HepG2 (cell line): ENCODE measurements at regions not wholly inside any gene's neighbourhood (a gene's known extent, or its start where the extent isn't known, plus 50 kb on each side); places are given as distances from the start of the nearest gene placed in this dataset.

ENCODE experiments used
- ATAC-seq: fragments of 200-7000 bp; cut with Tn5 transposase; 3 replicates; pipeline ENCODE4 v1.9.1; 2020; ENCODE audit warnings: mild to moderate bottlenecking, moderate library complexity
- BruUV-seq: library from RNA; stranded (reverse); fragments of 400-500 nt; replicated peaks from 2 replicates; lab custom pipeline; 2021; lab: Mats Ljungman, UMichigan
- CTCF ChIA-PET: fragments of 300-600 bp; formaldehyde crosslinking; extraction: SDS; loops from one replicate; lab custom pipeline; 2021; ENCODE audit warnings: low total read pairs, inconsistent platforms, low intra/inter-chr PET ratio; lab: Yijun Ruan, JAX
- POLR2A ChIA-PET: fragments of 350-600 bp; sonication (Branson Sonifier 250); formaldehyde crosslinking; loops from one replicate; lab custom pipeline; 2020; ENCODE audit warnings: antibody characterized with exemption, inconsistent platforms; lab: Yijun Ruan, JAX
- DNase-seq: peaks from one replicate; pipeline ENCODE4 v3.0.0-alpha.2; 2015; ENCODE audit warnings: low spot score
- FAIRE-seq: peaks from 3 replicates; lab custom pipeline; 2011; peaks lifted over from hg19 to GRCh38; lab: Jason Lieb, UNC
- H2AFZ ChIP-seq: one replicate; pipeline ENCODE4 v1.6.1; 2011; ENCODE audit warnings: low read length, inconsistent platforms
- H3K27ac ChIP-seq: fragments of 300-600 bp; 3 replicates; pipeline ENCODE4 v1.8.0; 2011; ENCODE audit warnings: mixed run types, mild to moderate bottlenecking, mixed read lengths, low read length, inconsistent platforms; ENCODE audit not compliant: insufficient read depth; ENCODE audit errors: extremely low read length
- H3K27me3 ChIP-seq, 2 experiments: fragments of 200-600 bp in 1 of 2; 2 replicates in 1 of 2; 3 replicates in 1 of 2; pipeline versions ENCODE4 v1.6.0 to v1.8.0; 2011; ENCODE audit warnings: low read length in 2 of 2, mild to moderate bottlenecking in 2 of 2, moderate library complexity in 2 of 2, inconsistent platforms in 1 of 2; ENCODE audit not compliant: insufficient read depth in 2 of 2, control insufficient read depth in 1 of 2
- H3K36me3 ChIP-seq, 2 experiments: fragments of 200-600 bp in 1 of 2; replicated peaks in 1 of 2; 2 replicates in 1 of 2; 3 replicates in 1 of 2; pipeline versions ENCODE4 v1.5.1 to v1.8.0; 2011; ENCODE audit warnings: low read length in 2 of 2, inconsistent platforms in 1 of 2; ENCODE audit not compliant: insufficient read depth in 2 of 2, control insufficient read depth in 1 of 2
- H3K4me1 ChIP-seq: 2 replicates; pipeline ENCODE4 v1.5.1; 2012; ENCODE audit warnings: low read length, inconsistent platforms; ENCODE audit not compliant: insufficient read depth
- H3K4me2 ChIP-seq: 2 replicates; pipeline ENCODE4 v1.6.0; 2011; ENCODE audit warnings: low read depth, low read length, inconsistent platforms
- H3K4me3 ChIP-seq, 3 experiments: fragments of 200-600 bp in 1 of 3; sonication (generic), shearing (Covaris generic) in 1 of 3; replicated peaks in 1 of 3; 2 replicates each; pipeline ENCODE4 v1.5.1; 2011 to 2016; ENCODE audit warnings: low read length in 3 of 3, inconsistent platforms in 2 of 3, low read depth in 2 of 3, mild to moderate bottlenecking in 2 of 3, control low read depth in 1 of 3, mixed read lengths in 1 of 3; ENCODE audit not compliant: insufficient read depth in 1 of 3
- H3K79me2 ChIP-seq: one replicate; pipeline ENCODE4 v1.6.1; 2011; ENCODE audit warnings: low read length, inconsistent platforms; ENCODE audit not compliant: insufficient read depth
- H3K9ac ChIP-seq: 2 replicates; pipeline ENCODE4 v1.6.0; 2011; ENCODE audit warnings: mild to moderate bottlenecking, low read depth, low read length, inconsistent platforms; ENCODE audit not compliant: insufficient read depth
- H3K9me3 ChIP-seq: 2 replicates; pipeline ENCODE4 v1.5.1; 2012; ENCODE audit warnings: mild to moderate bottlenecking, low read length
- H4K20me1 ChIP-seq: 2 replicates; pipeline ENCODE4 v1.6.0; 2011; ENCODE audit warnings: inconsistent platforms, mild to moderate bottlenecking, low read length, moderate library complexity; ENCODE audit not compliant: insufficient read depth
- IKZF1 ChIP-seq: fragments of 450-650 bp; IDR thresholded peaks from 2 replicates; pipeline ENCODE4 v1.7.1; 2016
- MAFF ChIP-seq: IDR thresholded peaks from 2 replicates; pipeline ENCODE4 v1.6.1; 2011; ENCODE audit warnings: low read depth, low read length, improper control_type of control experiment
- MAFK ChIP-seq, 2 experiments: IDR thresholded peaks in 1 of 2; conservative IDR thresholded peaks in 1 of 2; 2 replicates each; pipeline ENCODE4 v1.6.1; 2011; ENCODE audit warnings: improper control_type of control experiment in 2 of 2, low read length in 2 of 2
- RBFOX2 ChIP-seq: fragments of 200-400 bp; formaldehyde crosslinking; IDR thresholded peaks from 2 replicates; pipeline ENCODE4 v1.6.1; 2017; ENCODE audit warnings: low read depth, mild to moderate bottlenecking, low read length
- RFX5 ChIP-seq: IDR thresholded peaks from 2 replicates; pipeline ENCODE4 v1.6.1; 2011; ENCODE audit warnings: low read depth, low read length, improper control_type of control experiment
- in situ Hi-C: cut with HindIII; loops from 2 replicates; pipeline ENCODE4 v1.10.0; 2017; ENCODE audit warnings: low pct_unique_long_range_greater_than_20kb; ENCODE audit not compliant: extremely low pct_ligation_motif_present
- intact Hi-C: fragments of 100-400 bp; cut with micrococcal nuclease; formaldehyde crosslinking; loops from one replicate; pipeline ENCODE4 v1.10.0; 2022; ENCODE audit not compliant: unreplicated experiment
- TF ChIP-seq, protein P1 (sequence below): sonication (generic); formaldehyde crosslinking; conservative IDR thresholded peaks from 2 replicates; pipeline ENCODE4 v1.4.0; 2020; ENCODE audit warnings: mild to moderate bottlenecking, missing genetic modification reagents, moderate library complexity

DNA sequence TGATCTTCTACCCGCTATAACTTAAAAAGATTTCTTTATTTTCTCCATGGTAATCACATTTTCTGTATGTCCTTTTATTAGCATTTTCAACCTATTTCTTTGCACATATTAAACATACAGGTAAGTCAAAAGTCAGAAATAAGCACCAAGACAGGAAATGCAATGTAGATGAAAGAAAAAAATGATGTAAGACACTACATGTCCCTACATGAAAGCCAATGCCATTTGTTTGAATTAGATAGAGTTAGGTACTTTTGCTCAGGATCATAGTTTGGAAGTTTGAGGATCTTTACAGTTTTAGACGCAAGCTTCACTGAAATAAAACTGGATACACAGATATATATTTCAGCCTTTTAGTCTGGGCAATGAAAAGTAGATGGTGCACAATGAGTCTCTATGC lies 453.1 kb upstream of the MEF2C start (continued):
- TF ChIP-seq, protein P1, sequence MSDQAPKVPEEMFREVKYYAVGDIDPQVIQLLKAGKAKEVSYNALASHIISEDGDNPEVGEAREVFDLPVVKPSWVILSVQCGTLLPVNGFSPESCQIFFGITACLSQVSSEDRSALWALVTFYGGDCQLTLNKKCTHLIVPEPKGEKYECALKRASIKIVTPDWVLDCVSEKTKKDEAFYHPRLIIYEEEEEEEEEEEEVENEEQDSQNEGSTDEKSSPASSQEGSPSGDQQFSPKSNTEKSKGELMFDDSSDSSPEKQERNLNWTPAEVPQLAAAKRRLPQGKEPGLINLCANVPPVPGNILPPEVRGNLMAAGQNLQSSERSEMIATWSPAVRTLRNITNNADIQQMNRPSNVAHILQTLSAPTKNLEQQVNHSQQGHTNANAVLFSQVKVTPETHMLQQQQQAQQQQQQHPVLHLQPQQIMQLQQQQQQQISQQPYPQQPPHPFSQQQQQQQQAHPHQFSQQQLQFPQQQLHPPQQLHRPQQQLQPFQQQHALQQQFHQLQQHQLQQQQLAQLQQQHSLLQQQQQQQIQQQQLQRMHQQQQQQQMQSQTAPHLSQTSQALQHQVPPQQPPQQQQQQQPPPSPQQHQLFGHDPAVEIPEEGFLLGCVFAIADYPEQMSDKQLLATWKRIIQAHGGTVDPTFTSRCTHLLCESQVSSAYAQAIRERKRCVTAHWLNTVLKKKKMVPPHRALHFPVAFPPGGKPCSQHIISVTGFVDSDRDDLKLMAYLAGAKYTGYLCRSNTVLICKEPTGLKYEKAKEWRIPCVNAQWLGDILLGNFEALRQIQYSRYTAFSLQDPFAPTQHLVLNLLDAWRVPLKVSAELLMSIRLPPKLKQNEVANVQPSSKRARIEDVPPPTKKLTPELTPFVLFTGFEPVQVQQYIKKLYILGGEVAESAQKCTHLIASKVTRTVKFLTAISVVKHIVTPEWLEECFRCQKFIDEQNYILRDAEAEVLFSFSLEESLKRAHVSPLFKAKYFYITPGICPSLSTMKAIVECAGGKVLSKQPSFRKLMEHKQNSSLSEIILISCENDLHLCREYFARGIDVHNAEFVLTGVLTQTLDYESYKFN (CRISPR knock-in tag): no peak
- TF ChIP-seq, all 625 proteins: peak for 0

DNA sequence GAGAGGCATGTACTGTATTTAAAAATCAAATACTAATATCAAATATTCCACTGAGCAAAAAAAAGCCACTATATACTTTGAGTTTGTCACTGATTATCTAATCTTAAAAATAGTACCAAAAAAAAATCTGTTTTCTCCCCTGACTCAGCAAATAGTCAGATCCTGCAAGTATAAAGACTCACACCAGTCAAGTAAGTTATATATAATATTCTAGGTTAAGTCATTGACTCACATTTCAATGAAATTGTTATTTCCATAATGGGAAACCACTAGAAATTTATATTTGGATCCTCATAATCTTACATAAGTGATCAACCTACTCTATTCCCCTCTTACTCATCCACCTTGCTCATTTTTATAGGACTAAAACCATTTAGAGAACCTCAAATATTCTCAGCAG lies 447.2 kb upstream of the MEF2C start:
- Histone ChIP-seq H2AFZ (no peak overlapping the region), H3K9ac (no peak overlapping the region), H3K4me3 (no peak overlapping the region), H3K79me2 (no peaks in the 10 kb centered on the region), H3K27ac (no peak overlapping the region), H3K9me3 (no peaks in the 10 kb centered on the region), H3K4me1 (no peaks in the 10 kb centered on the region), H4K20me1 (no peaks in the 10 kb centered on the region), H3K36me3 (no peaks in the 10 kb centered on the region), H3K4me2 (no peak overlapping the region), H3K27me3 (no peaks in the 10 kb centered on the region)
- FAIRE-seq: no peak
- BruUV-seq: no TSS peak
- POLR2A ChIA-PET: no interaction called here
- no peak for ATAC-seq
- intact Hi-C loops (no loop called here), in situ Hi-C loops (no loop called here)
- TF ChIP-seq IKZF1: no peak
- no peak for TF ChIP-seq RFX5
- 0 out of 2 replicates have a peak, but pooled peaks have one; percentile 21 for TF ChIP-seq MAFF
- TF ChIP-seq MAFK (conservative IDR thresholded peaks at IDR 0.05 in 1 of 2, IDR thresholded peaks at IDR 0.05 in 1 of 2; ENCODE audit: low read length in 2 of 2): peak in 1 of 2 experiments; percentile 63; a peak in 2 of 4 replicates
- no peak for TF ChIP-seq RBFOX2
- CTCF ChIA-PET: no interaction called here
- DNase-seq: no peak
